Adrenal gland (tissue), 9 donors: ENCODE measurements at regions not wholly inside any gene's neighbourhood (a gene's known extent, or its start where the extent isn't known, plus 50 kb on each side); places are given as distances from the start of the nearest gene placed in this dataset.

ENCODE experiments used
- DNase-seq, 7 donors: peaks; one replicate each; pipeline ENCODE4 v3.0.0-alpha.2; 2019 to 2020
- H3K27ac ChIP-seq, 5 donors: fragments of 200-600 bp; sonication (generic) in 4 of 5; 1 replicate in 3 of 5; 2 replicates in 2 of 5; pipeline versions ENCODE4 v1.5.1 to v1.8.0; 2016 to 2020; ENCODE audit warnings: mild to moderate bottlenecking in 1 of 5
- H3K27me3 ChIP-seq: fragments of 200-600 bp; 2 replicates; pipeline ENCODE4 v1.8.0; 2021
- H3K36me3 ChIP-seq, 2 donors: fragments of 200-600 bp; replicated peaks in 1 of 2; 1 replicate in 1 of 2; 2 replicates in 1 of 2; pipeline versions ENCODE4 v1.5.1 to v1.8.0; 2018 to 2022
- H3K4me1 ChIP-seq, 2 donors: fragments of 200-600 bp; replicated peaks in 1 of 2; 1 replicate in 1 of 2; 2 replicates in 1 of 2; pipeline versions ENCODE4 v1.5.1 to v1.8.0; 2018 to 2021
- H3K4me3 ChIP-seq, 4 donors: fragments of 200-600 bp; sonication (generic) in 3 of 4; one replicate each; pipeline ENCODE4 v1.5.1; 2016 to 2018
- H3K9me3 ChIP-seq, 3 donors: fragments of 200-600 bp; sonication (generic) in 1 of 3; replicated peaks in 1 of 3; 1 replicate in 2 of 3; 2 replicates in 1 of 3; pipeline versions ENCODE4 v1.5.1 to v1.8.0; 2016 to 2021
- POLR2A ChIP-seq, 2 donors: fragments of 450-650 bp; IDR thresholded peaks; one replicate each; pipeline ENCODE4 v1.6.1; 2017; ENCODE audit warnings: antibody characterized with exemption in 2 of 2, mild to moderate bottlenecking in 2 of 2, moderate library complexity in 1 of 2
- WGBS, 4 donors: extraction: QIAGEN DNeasy Blood & Tissue Kit in 2 of 4; methylation state at CpG; one replicate each; pipeline versions ENCODE4 v1.1.5 to v1.1.7; 2013 to 2017; 5-methylcytosine and 5-hydroxymethylcytosine counted together
- intact Hi-C, 2 donors: fragments of 100-400 bp; cut with DNase I; formaldehyde crosslinking; loops; one replicate each; pipeline versions ENCODE4 v1.14.1 to v1.15.0; 2022 to 2023
- TF ChIP-seq, protein P1 (sequence below), 6 experiments: fragments of 450-650 bp in 4 of 6; fragments of 200-600 bp in 2 of 6; sonication (generic) in 1 of 6; IDR thresholded peaks; 1 replicate in 5 of 6; 2 replicates in 1 of 6; pipeline versions ENCODE4 v1.5.1 to v1.8.0; 2016 to 2021; ENCODE audit warnings: antibody characterized with exemption in 6 of 6, mild to moderate bottlenecking in 2 of 6, moderate library complexity in 1 of 6
- donor health status: healthy with polysubstance abuse.
- donor health status: Bipolar disorder and iron deficiency.
- donor health status: DM: yes; HTN: yes; CAD: no.
- donor health status: DM: no; HTN: no; CAD: no.
- donor health status: DM: no; HTN: no; CAD: no.

DNA sequence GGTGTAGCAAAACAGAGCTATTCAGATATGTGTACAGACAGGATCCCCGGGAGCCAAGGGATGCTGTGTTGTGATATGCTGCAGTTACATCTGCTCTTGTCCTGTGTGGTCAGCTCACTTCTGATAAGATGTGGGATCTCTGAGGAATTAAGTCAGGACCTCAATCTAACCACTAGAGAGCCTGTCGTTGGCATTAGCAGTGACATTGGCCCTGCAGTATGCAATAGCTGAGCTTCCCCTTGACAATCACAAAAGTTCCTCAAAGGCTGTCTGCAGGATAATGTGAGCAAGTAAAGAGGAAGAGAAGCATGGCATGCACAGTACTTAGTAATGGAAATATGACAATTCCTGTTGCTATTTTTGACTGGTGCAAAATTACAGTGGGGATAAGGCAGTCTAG lies 203.4 kb upstream of the MIR17HG start:
- H3K27ac ChIP-seq: peak overlapping the region in 1 of 5 donors; percentile 7
- H3K36me3 ChIP-seq: no peaks in the 10 kb centered on the region
- no peak overlapping the region for H3K4me3 ChIP-seq
- 40 to 50% (median 47%) methylated on average over 2 of the region's 2 CpGs for WGBS, 4 donors
- H3K9me3 ChIP-seq: no peaks in the 10 kb centered on the region
- H3K4me1 ChIP-seq: no peaks in the 10 kb centered on the region
- H3K27me3 ChIP-seq: no peaks in the 10 kb centered on the region
- DNase-seq: peak in 1 of 7 donors; percentile 19
- intact Hi-C loops: no loop called here
- TF ChIP-seq POLR2A (IDR thresholded peaks at IDR 0.05): no peak
- TF ChIP-seq, protein P1, sequence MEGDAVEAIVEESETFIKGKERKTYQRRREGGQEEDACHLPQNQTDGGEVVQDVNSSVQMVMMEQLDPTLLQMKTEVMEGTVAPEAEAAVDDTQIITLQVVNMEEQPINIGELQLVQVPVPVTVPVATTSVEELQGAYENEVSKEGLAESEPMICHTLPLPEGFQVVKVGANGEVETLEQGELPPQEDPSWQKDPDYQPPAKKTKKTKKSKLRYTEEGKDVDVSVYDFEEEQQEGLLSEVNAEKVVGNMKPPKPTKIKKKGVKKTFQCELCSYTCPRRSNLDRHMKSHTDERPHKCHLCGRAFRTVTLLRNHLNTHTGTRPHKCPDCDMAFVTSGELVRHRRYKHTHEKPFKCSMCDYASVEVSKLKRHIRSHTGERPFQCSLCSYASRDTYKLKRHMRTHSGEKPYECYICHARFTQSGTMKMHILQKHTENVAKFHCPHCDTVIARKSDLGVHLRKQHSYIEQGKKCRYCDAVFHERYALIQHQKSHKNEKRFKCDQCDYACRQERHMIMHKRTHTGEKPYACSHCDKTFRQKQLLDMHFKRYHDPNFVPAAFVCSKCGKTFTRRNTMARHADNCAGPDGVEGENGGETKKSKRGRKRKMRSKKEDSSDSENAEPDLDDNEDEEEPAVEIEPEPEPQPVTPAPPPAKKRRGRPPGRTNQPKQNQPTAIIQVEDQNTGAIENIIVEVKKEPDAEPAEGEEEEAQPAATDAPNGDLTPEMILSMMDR (IDR thresholded peaks at IDR 0.05): no peak

DNA sequence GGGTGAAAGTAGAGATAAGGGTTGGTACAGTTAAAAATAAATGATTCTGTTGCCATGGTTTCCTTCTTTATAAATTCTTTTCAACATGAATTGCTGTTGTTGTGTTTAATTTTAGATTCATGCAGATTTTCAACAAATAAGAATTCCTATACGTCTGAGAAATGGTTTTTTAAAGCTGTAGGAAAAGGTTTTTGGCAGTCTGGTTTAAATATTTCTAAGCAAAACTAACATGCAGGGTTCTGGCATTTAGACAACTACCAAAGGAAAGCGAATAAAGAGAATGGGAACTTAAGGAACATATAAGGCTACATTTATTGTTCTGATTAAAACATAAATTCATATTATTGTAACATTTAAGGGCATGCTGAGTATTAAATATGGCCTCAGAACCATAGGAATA lies 203.0 kb upstream of the MIR17HG start:
- Histone ChIP-seq H3K27me3 (no peaks in the 10 kb centered on the region), H3K36me3 (no peaks in the 10 kb centered on the region), H3K9me3 (no peaks in the 10 kb centered on the region), H3K27ac (peak overlapping the region in 1 of 5 donors; percentile 7), H3K4me1 (no peaks in the 10 kb centered on the region), H3K4me3 (no peak overlapping the region)
- no peak for DNase-seq
- intact Hi-C loops: no loop called here
- TF ChIP-seq, protein P1 (IDR thresholded peaks at IDR 0.05): no peak
- TF ChIP-seq POLR2A (IDR thresholded peaks at IDR 0.05): no peak
- 54 to 71% (median 61%) methylated on average over 2 of the region's 2 CpGs for WGBS, 4 donors

DNA sequence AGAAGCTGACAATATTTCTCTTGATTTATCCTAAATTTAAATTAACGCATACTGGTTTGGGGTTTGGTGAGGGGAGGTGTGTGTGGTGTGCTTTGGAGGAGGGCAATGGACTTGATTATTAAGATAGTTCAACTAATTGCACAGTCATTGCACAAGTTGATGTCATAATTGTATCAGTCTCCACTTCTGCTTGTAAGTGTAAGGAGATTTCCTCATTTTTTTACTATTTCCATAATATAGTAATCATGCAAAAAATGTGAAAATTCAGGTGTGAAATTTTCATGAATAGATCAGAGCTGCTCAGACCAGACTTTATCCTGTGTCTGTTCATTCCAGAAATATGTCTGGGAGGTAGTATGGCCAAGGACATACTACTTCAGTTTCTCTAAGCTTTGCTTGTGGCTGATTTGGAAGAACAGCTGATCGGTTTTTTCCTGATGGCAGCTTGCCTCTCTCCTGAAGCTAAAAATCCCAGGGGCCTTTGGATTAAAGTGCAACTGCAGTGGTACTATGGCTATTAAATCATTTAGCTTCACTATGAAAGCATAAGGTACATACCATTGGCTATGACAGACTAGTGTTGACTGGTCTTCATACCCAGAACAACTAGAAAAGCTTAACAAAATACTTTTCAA lies 201.8 kb upstream of the MIR17HG start:
- intact Hi-C loops: no loop called here
- no peak for TF ChIP-seq POLR2A (IDR thresholded peaks at IDR 0.05)
- TF ChIP-seq, protein P1 (IDR thresholded peaks at IDR 0.05): no peak
- Histone ChIP-seq H3K27ac (no peak overlapping the region), H3K4me1 (no peaks in the 10 kb centered on the region), H3K36me3 (no peaks in the 10 kb centered on the region), H3K9me3 (no peaks in the 10 kb centered on the region), H3K4me3 (no peak overlapping the region), H3K27me3 (no peaks in the 10 kb centered on the region)
- 61 to 82% (median 79%) methylated on average over 2 of the region's 2 CpGs for WGBS, 4 donors
- no peak for DNase-seq

DNA sequence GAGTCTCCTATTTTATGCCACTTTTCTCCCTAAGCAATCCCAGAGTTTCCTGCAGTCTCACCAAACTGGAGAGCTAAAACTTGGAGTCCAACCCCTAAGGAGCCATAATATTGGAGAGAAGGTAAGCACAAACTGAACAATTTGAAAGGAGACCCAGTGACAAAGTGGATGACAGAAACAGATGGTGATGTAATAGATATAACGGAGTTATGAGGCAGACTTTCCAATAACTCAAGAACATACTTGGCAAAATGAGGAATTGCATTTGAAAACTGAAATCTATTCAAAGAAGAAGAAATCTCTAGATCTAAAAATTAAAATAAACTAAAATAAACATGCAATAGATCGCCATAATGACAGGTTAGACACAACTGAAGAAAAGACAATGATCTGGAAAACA lies 200.9 kb upstream of the MIR17HG start:
- 66 to 79% (median 70%) methylated on average over 2 of the region's 2 CpGs for WGBS, 4 donors
- H3K4me1 ChIP-seq: no peaks in the 10 kb centered on the region
- TF ChIP-seq POLR2A (IDR thresholded peaks at IDR 0.05): no peak
- TF ChIP-seq, protein P1 (IDR thresholded peaks at IDR 0.05): no peak
- no peak for DNase-seq
- no peaks in the 10 kb centered on the region for H3K36me3 ChIP-seq
- no peaks in the 10 kb centered on the region for H3K27me3 ChIP-seq
- no peaks in the 10 kb centered on the region for H3K9me3 ChIP-seq
- intact Hi-C loops: no loop called here
- H3K27ac ChIP-seq: no peak overlapping the region
- H3K4me3 ChIP-seq: no peak overlapping the region
